ENCODE measurements at regions not wholly inside any gene's neighbourhood (a gene's known extent, or its start where the extent isn't known, plus 50 kb on each side); places are given as distances from the start of the nearest gene placed in this dataset.

DNA sequence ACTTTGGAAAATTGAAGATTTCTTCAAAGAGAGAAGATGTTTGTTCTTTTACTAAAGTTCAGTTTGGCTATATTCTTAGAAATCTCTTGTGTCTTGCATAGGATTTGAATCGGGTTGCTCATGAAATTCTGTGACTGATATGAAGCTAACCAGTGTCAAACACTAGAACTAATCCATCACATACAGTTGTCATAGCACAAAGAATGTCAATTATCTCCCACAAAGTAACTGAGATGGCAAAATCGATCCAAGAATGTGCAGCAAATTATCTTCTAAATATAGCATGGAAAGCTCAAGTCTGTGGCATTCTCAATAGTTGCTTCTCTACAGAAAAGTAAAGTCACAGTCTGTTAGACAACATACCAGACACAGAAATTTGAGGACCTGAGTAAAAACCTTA, 768.1 kb upstream of the LRRN3 start:
- H3K4me1 ChIP-seq = no peaks in the 10 kb centered on the region
- TF ChIP-seq POLR2AphosphoS5 (IDR thresholded peaks at IDR 0.05; ENCODE audit: insufficient read depth in 1 of 2, low read depth in 1 of 2) (no peak), POLR2A (IDR thresholded peaks at IDR 0.05) (no peak)
- TF ChIP-seq, protein P1, sequence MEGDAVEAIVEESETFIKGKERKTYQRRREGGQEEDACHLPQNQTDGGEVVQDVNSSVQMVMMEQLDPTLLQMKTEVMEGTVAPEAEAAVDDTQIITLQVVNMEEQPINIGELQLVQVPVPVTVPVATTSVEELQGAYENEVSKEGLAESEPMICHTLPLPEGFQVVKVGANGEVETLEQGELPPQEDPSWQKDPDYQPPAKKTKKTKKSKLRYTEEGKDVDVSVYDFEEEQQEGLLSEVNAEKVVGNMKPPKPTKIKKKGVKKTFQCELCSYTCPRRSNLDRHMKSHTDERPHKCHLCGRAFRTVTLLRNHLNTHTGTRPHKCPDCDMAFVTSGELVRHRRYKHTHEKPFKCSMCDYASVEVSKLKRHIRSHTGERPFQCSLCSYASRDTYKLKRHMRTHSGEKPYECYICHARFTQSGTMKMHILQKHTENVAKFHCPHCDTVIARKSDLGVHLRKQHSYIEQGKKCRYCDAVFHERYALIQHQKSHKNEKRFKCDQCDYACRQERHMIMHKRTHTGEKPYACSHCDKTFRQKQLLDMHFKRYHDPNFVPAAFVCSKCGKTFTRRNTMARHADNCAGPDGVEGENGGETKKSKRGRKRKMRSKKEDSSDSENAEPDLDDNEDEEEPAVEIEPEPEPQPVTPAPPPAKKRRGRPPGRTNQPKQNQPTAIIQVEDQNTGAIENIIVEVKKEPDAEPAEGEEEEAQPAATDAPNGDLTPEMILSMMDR (IDR thresholded peaks at IDR 0.05) = no peak
- no peak overlapping the region for H3K4me3 ChIP-seq
- intact Hi-C loops (cut with DNase I) = no loop called here
- H3K27me3 ChIP-seq = no peaks in the 10 kb centered on the region
- H3K9me3 ChIP-seq = no peaks in the 10 kb centered on the region
- H3K27ac ChIP-seq = no peak overlapping the region
- no peaks in the 10 kb centered on the region for H3K36me3 ChIP-seq
- no peak for DNase-seq (ENCODE audit: extremely low spot score in 2 of 2)

DNA sequence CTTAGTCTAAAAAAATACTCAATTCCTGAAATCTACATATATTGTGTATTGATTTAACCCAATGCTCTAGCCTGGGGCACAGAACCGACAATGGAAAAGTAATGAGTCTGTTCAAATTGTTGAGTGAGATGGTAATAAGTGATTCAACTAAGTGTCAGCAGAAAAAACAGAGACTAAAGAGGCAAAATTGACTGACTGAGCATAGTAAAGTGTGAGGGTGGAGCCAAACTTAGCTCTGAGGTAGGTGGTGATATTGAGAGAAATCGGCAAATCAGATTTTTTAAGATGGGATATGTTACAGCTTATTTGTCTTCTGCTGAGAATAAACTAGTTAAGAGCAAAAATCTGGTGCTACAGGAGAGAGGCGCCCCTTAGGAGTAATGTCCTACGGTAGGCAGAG, 764.0 kb upstream of the LRRN3 start:
- Histone ChIP-seq H3K27ac (no peak overlapping the region), H3K4me3 (no peak overlapping the region), H3K4me1 (no peaks in the 10 kb centered on the region), H3K36me3 (no peaks in the 10 kb centered on the region), H3K27me3 (no peaks in the 10 kb centered on the region), H3K9me3 (no peaks in the 10 kb centered on the region)
- TF ChIP-seq, protein P1 (IDR thresholded peaks at IDR 0.05) = no peak
- TF ChIP-seq POLR2AphosphoS5 (IDR thresholded peaks at IDR 0.05; ENCODE audit: insufficient read depth in 1 of 2, low read depth in 1 of 2) (no peak), POLR2A (IDR thresholded peaks at IDR 0.05) (no peak)
- DNase-seq (ENCODE audit: extremely low spot score in 2 of 2) = no peak
- intact Hi-C loops (cut with DNase I) = no loop called here

DNA sequence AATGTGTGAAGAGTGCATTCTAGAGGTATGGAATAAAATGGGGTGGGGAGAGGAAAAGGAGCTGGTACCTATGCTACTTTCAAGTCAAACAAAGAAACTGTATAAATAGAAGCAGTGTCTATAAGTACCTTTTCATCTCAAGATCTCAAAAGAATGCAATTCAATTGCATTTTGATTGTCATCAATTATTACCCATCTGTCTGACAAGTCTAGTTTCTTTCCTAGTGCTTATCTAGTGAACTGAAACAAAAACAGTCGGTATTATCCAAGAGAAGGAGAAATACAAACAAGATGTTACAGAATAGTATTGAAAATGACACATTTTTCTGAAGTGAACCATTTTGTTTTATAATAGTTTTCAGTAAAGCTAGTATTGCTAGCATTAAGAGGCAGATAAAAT, 754.5 kb upstream of the LRRN3 start:
- no peak overlapping the region for H3K4me3 ChIP-seq
- intact Hi-C loops (cut with DNase I) = no loop called here
- H3K36me3 ChIP-seq = no peaks in the 10 kb centered on the region
- H3K9me3 ChIP-seq = no peaks in the 10 kb centered on the region
- DNase-seq (ENCODE audit: extremely low spot score in 2 of 2) = no peak
- H3K27ac ChIP-seq = no peak overlapping the region
- no peaks in the 10 kb centered on the region for H3K4me1 ChIP-seq
- H3K27me3 ChIP-seq = no peaks in the 10 kb centered on the region
- TF ChIP-seq POLR2A (IDR thresholded peaks at IDR 0.05) = no peak
- TF ChIP-seq, protein P1 (IDR thresholded peaks at IDR 0.05) = no peak
- TF ChIP-seq POLR2AphosphoS5 (IDR thresholded peaks at IDR 0.05; ENCODE audit: insufficient read depth in 1 of 2, low read depth in 1 of 2) = no peak

DNA sequence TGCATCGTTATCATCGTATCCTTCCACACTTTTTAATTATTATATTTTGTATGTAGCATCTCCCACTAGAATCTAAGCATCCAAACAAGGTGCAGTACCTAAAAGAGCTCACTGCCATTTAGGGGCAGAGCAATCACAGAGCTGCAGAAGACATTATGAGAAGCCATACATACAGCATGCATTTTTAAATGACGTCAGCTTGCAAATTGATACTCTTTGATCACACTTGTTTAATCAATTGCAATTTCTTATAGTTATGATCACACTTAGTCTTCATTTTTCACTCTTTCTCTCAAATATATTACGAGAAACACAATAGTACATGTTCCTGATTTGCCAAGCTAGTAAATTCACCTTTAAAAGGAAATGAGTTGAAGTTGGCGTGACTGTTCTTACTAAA, 753.3 kb upstream of the LRRN3 start:
- Histone ChIP-seq H3K4me1 (no peaks in the 10 kb centered on the region), H3K27ac (no peak overlapping the region), H3K9me3 (no peaks in the 10 kb centered on the region), H3K4me3 (no peak overlapping the region), H3K27me3 (no peaks in the 10 kb centered on the region), H3K36me3 (no peaks in the 10 kb centered on the region)
- TF ChIP-seq POLR2A (IDR thresholded peaks at IDR 0.05) = no peak
- TF ChIP-seq, protein P1 (IDR thresholded peaks at IDR 0.05) = no peak
- no peak for TF ChIP-seq POLR2AphosphoS5 (IDR thresholded peaks at IDR 0.05; ENCODE audit: insufficient read depth in 1 of 2, low read depth in 1 of 2)
- DNase-seq (ENCODE audit: extremely low spot score in 2 of 2) = no peak
- intact Hi-C loops (cut with DNase I) = no loop called here

DNA sequence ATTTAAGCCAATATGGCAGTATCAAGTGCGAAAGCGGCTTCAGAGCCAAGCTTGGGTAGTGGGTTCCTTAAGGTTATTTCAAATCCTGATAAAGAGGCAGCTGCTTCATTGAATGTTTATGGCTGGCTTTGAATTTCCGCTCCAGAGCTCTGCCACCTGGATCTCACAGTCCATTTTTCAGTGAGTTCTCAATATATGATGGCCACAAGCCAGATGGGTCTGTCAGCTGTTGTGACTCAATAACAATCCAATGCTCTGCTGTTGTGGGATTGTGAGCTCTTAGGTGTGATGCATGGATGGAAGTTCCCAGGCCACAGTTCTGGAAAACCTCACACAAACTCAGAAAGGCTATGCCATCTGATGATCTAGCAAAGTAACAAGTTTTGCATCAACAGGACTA, 743.8 kb upstream of the LRRN3 start:
- Histone ChIP-seq H3K27ac (no peak overlapping the region), H3K4me3 (no peak overlapping the region)

More for the DNA sequence above, 743.8 kb upstream of the LRRN3 start:
- Histone ChIP-seq H3K36me3 (no peaks in the 10 kb centered on the region), H3K9me3 (no peaks in the 10 kb centered on the region), H3K27me3 (no peaks in the 10 kb centered on the region), H3K4me1 (no peaks in the 10 kb centered on the region)
- TF ChIP-seq POLR2A (IDR thresholded peaks at IDR 0.05) = no peak
- TF ChIP-seq, protein P1 (IDR thresholded peaks at IDR 0.05) = no peak
- TF ChIP-seq POLR2AphosphoS5 (IDR thresholded peaks at IDR 0.05; ENCODE audit: insufficient read depth in 1 of 2, low read depth in 1 of 2) = no peak
- intact Hi-C loops (cut with DNase I) = no loop called here
- DNase-seq (ENCODE audit: extremely low spot score in 2 of 2) = no peak
